ENCODE measurements at regions not wholly inside any gene's neighbourhood (a gene's known extent, or its start where the extent isn't known, plus 50 kb on each side); places are given as distances from the start of the nearest gene placed in this dataset.

DNA sequence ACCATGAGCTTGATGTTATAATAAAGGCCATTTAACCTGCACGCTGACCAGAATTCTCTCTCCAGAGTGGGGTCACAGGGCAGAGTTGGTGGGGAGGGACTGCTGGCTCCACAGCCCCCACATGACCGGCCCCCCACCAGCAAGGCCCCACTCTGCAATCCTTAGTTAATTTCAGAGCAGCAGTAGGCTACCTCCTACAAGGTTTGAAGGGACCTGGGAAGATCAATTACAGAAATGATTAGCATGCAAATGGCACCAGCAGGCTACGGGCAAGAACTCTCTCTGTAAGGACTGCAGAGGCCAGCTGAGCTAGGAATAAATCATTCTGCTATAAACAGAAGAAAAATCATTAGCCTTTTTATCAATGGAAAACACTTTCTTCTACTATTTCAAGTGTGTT is 135.3 kb downstream of the C1D start:
- H3K4me3 ChIP-seq (ENCODE audit: low read depth, low read length), result no peak overlapping the region
- DNase-seq (ENCODE audit: low read depth), result no peak

DNA sequence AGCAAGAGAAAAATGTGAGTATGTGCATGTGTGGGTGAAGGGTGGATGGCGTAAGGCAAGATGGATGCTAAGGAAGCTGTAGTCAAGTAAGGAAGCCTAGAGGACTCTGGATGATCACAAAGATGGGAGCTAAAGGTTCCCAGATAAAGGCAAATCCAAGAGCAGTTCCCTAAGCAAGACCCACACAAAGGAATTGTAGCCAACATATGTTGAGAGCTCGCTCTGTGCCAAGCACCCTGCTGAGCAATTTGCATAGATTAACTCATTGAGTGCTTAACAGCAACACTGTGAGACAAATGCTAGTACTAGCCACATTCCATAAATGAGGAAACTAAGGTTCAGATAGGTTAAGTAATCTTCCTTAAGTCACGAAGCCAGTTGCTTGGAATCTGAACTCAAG is 132.6 kb downstream of the C1D start:
- TF ChIP-seq, protein P1, sequence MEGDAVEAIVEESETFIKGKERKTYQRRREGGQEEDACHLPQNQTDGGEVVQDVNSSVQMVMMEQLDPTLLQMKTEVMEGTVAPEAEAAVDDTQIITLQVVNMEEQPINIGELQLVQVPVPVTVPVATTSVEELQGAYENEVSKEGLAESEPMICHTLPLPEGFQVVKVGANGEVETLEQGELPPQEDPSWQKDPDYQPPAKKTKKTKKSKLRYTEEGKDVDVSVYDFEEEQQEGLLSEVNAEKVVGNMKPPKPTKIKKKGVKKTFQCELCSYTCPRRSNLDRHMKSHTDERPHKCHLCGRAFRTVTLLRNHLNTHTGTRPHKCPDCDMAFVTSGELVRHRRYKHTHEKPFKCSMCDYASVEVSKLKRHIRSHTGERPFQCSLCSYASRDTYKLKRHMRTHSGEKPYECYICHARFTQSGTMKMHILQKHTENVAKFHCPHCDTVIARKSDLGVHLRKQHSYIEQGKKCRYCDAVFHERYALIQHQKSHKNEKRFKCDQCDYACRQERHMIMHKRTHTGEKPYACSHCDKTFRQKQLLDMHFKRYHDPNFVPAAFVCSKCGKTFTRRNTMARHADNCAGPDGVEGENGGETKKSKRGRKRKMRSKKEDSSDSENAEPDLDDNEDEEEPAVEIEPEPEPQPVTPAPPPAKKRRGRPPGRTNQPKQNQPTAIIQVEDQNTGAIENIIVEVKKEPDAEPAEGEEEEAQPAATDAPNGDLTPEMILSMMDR (IDR thresholded peaks at IDR 0.05; ENCODE audit: control insufficient read depth, extremely low read depth, insufficient read depth), result no peak
- no peak overlapping the region for H3K4me3 ChIP-seq (ENCODE audit: low read depth, low read length)
- DNase-seq (ENCODE audit: low read depth), result no peak

More for the DNA sequence above, 135.3 kb downstream of the C1D start:
- TF ChIP-seq, protein P1 (IDR thresholded peaks at IDR 0.05; ENCODE audit: control insufficient read depth, extremely low read depth, insufficient read depth), result no peak

DNA sequence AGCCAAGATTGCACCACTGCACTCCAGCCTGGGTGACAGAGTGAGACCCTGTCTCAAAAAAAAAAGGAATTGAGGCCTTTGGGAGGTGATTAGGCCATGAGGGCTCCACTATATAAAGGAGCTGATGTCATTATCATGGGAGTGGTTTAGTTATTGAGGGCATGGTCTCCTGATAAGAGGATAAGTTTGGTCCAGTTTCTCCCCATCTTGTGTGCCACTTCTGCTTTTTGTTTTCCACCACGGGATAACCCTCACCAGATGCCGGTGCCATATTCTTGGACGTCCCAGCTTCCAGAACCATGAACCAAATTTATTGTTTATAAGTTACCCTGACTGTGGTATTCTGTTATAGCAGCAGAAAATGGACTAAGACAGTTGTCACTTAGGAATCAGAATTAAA is 125.8 kb downstream of the C1D start:
- DNase-seq (ENCODE audit: low read depth), result no peak
- no peak overlapping the region for H3K4me3 ChIP-seq (ENCODE audit: low read depth, low read length)
- TF ChIP-seq, protein P1 (IDR thresholded peaks at IDR 0.05; ENCODE audit: control insufficient read depth, extremely low read depth, insufficient read depth), result no peak

DNA sequence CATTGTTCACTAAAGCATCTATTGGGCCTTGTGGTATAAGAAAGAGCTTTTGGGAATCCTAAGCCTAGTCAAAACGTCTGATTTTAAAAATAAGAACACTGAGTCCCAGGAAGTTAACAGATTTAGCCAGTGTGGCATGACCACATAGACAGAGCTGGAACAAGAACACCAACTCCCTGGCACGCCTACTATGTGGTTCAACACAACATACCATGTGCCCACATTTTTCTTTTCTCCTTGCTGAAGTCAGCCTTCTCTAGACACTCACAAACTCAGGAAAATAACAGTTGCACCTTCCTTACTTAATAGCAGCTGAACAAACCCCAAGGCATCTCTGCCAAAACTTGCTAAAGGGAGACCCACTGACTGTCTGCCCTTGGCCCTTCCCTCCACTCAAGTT is 124.8 kb downstream of the C1D start:
- DNase-seq (ENCODE audit: low read depth), result no peak
- TF ChIP-seq, protein P1 (IDR thresholded peaks at IDR 0.05; ENCODE audit: control insufficient read depth, extremely low read depth, insufficient read depth), result no peak
- H3K4me3 ChIP-seq (ENCODE audit: low read depth, low read length), result no peak overlapping the region

DNA sequence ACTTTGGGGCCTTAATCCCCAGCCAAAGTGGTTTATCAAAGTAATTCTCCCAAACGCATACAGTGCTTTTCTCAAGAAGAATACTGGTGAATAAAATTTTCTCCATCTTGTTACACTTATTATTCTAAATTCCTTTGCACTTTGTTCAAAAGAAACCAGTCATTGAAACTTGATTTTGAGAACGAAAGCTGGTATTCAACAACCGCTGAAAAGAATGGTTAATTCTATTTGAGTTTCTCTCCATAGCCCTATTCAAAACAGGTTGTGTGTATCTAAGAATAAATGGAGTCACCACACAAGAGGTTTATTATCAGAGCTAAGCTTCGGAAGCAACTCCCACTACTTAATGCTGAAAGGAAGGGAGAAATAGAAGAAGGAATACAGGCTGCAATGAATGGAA is 117.7 kb downstream of the C1D start:
- DNase-seq (ENCODE audit: low read depth), result no peak
- H3K4me3 ChIP-seq (ENCODE audit: low read depth, low read length), result no peak overlapping the region
- TF ChIP-seq, protein P1 (IDR thresholded peaks at IDR 0.05; ENCODE audit: control insufficient read depth, extremely low read depth, insufficient read depth), result no peak

DNA sequence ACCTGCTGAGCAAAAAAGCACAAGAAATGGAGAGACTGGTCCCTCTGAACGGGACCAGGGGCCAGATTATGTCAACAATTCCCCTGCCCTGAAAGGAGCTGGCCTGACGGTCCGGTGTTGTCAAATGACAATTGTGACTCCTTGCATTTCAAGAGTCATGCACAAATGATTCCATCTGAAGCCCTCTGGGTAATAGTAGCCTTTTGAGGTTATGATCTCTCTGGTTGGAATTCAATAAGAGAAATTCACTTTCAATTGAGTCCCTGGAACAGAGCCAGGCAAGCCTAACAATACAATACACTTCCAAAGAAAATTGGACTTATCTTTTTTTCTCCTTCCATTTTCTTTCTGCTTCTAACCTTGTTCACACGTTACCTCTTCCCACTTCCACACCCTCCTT is 116.9 kb downstream of the C1D start:
- TF ChIP-seq, protein P1 (IDR thresholded peaks at IDR 0.05; ENCODE audit: control insufficient read depth, extremely low read depth, insufficient read depth), result no peak
- no peak for DNase-seq (ENCODE audit: low read depth)

DNA sequence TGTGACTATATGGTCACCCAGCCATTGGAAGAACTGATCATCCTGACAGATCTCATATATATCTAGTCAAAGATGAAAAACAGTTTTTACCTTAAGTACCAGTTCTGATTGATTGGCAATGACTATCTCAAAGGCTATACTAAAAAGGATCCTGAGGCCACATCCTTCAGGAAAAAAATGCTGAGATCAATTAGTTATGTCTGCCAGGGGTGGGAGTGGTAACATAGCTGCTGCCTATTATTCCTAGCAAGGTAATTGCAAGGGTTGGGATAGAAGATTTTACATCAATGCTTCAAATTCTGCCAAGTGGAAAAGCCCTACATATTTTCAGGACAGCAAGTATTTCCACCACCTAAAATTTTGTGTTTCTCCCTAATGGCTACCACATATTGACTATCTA is 114.7 kb downstream of the C1D start:
- TF ChIP-seq, protein P1 (IDR thresholded peaks at IDR 0.05; ENCODE audit: control insufficient read depth, extremely low read depth, insufficient read depth), result no peak
- DNase-seq (ENCODE audit: low read depth), result no peak
- no peak overlapping the region for H3K4me3 ChIP-seq (ENCODE audit: low read depth, low read length)

More for the DNA sequence above, 116.9 kb downstream of the C1D start:
- H3K4me3 ChIP-seq (ENCODE audit: low read depth, low read length), result no peak overlapping the region
